ENCODE measurements at regions not wholly inside any gene's neighbourhood (a gene's known extent, or its start where the extent isn't known, plus 50 kb on each side); places are given as distances from the start of the nearest gene placed in this dataset.

GRCh38 chr11:131037873-131038272 is 121.6 kb upstream of the SNX19 start:
- H3K4me3 ChIP-seq, result no peak overlapping the region
- no peaks in the 10 kb centered on the region for H3K36me3 ChIP-seq (ENCODE audit: low read depth)
- H3K4me1 ChIP-seq (ENCODE audit: low read depth), result no peaks in the 10 kb centered on the region
- ATAC-seq, result no peak
- intact Hi-C loops (cut with DNase I, micrococcal nuclease), result no loop called here
- no peak for DNase-seq
- H3K9me3 ChIP-seq, result no peaks in the 10 kb centered on the region
- no peak for TF ChIP-seq CTCF (IDR thresholded peaks at IDR 0.05)

DNA sequence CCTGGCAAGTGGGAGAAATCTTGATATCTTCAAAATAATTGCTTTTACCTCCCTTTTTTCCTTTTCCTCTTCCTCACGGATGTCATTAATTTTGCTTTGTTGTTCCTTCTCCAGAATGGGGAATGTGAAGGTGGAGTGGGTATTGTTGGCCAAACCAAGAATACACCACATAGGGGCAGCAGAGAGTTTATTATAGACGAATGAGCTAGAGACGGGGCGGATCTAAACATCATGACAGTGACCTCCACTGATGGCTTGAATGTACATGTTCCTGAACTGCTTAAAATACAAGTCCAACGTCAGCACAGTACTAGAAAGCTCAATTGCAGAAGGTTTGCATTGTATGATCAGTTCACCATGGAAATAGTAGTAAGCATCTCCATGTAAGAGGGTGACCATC is 122.3 kb upstream of the SNX19 start:
- intact Hi-C loops (cut with DNase I, micrococcal nuclease), result no loop called here
- Histone ChIP-seq H3K4me3 (no peak overlapping the region), H3K4me1 (ENCODE audit: low read depth) (no peaks in the 10 kb centered on the region), H3K36me3 (ENCODE audit: low read depth) (no peaks in the 10 kb centered on the region), H3K9me3 (no peaks in the 10 kb centered on the region)
- no peak for TF ChIP-seq CTCF (IDR thresholded peaks at IDR 0.05)
- DNase-seq (no peak), ATAC-seq (no peak)

DNA sequence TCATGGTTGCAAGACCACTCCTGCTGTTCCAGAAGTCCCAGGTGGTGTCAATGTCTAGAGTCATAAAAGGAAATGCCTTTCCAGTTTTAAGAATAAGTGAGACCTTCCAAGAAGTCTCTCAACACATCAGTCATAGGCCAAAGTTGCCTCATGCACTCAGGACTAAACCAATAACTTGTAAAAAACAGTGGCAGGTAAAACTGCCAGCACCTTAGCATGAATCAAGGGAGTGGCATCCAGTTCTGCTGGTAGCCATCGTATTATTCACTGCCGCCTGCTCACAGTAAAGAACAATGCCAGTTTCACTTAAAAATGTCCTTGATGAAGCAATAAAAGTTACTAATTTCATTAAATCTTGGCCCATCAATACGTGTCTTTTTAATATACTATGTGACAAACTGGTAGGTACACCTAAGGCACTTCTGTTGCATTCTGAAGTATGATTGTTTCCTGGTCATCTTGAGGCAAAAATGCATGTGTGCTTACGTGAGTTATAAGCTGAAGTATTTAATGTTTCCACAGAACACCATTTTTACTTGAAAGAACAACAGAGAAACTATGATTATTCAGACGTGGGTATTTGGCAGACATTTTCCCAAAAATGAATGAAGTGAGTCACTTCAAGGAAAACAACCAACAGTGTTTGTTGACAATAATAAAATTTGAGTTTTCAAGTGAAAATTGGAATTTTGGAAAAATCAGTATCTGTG is 125.2 kb upstream of the SNX19 start:
- H3K4me3 ChIP-seq, result no peak overlapping the region
- intact Hi-C loops (cut with DNase I, micrococcal nuclease), result no loop called here
- no peaks in the 10 kb centered on the region for H3K4me1 ChIP-seq (ENCODE audit: low read depth)
- TF ChIP-seq CTCF (IDR thresholded peaks at IDR 0.05), result no peak
- ATAC-seq, result no peak
- no peaks in the 10 kb centered on the region for H3K9me3 ChIP-seq
- no peak for DNase-seq
- H3K36me3 ChIP-seq (ENCODE audit: low read depth), result no peaks in the 10 kb centered on the region

DNA sequence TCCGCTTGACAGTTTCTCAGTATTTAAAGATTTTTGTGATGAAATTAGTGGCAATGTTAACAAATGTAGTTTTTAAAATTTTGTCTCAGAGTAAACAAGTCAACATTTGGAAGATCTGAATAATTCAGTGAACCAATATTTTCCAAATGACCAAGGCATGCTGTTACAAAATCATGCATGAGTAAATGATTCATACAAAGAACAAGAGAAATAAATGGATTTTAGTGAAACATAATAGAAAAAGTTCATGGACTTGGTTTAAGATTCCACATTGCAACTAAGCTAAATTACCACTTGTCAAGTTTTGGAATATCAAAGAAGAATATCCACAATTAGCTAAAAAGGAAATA is 125.7 kb upstream of the SNX19 start:
- DNase-seq, result no peak
- Histone ChIP-seq H3K9me3 (no peaks in the 10 kb centered on the region), H3K36me3 (ENCODE audit: low read depth) (no peaks in the 10 kb centered on the region), H3K4me1 (ENCODE audit: low read depth) (no peaks in the 10 kb centered on the region), H3K4me3 (no peak overlapping the region)
- no peak for TF ChIP-seq CTCF (IDR thresholded peaks at IDR 0.05)
- ATAC-seq, result no peak
- intact Hi-C loops (cut with DNase I, micrococcal nuclease), result no loop called here

DNA sequence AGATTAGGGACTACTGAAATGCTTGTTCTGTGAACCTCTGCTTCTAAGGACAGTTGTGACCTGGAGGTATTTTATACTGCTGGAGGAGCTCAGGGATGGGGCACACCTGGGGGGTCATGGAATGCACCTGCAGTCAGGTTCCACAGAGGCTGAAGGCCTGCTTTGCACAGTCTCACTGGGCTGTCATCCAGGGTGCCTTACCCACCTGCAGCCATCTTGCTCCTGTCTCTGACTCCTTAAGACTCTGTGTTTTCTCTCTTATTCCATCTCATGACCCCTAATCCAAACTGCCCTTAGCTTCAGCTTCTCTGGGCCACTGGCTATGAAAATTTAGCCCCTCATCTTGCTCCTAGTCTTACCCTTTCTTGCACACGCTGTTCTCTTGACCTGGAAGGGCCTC is 127.0 kb upstream of the SNX19 start:
- intact Hi-C loops (cut with DNase I, micrococcal nuclease), result no loop called here
- Histone ChIP-seq H3K9me3 (no peaks in the 10 kb centered on the region), H3K4me1 (ENCODE audit: low read depth) (no peaks in the 10 kb centered on the region), H3K4me3 (no peak overlapping the region), H3K36me3 (ENCODE audit: low read depth) (no peaks in the 10 kb centered on the region)
- no peak for TF ChIP-seq CTCF (IDR thresholded peaks at IDR 0.05)
- DNase-seq (no peak), ATAC-seq (no peak)

DNA sequence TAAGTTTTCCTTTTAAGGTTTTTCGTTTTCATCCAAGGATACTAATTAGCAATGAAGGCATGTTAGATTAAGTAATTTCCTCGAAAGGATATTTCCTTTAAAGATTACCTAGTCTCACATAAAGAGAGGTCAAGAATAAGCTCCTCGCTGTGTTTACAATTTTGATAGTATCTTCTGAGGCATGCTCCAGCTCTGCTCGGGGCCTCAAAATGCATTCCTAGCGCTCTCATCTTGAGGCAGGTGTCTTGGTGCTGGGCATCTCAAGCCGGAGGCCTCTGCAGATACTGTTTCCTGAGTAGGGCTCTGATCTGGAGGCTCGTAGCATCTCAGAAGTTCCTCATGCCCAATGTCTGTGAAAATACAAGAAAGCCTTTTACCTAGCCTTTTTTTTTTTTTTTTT is 128.6 kb upstream of the SNX19 start:
- H3K9me3 ChIP-seq, result no peaks in the 10 kb centered on the region
- TF ChIP-seq CTCF (IDR thresholded peaks at IDR 0.05), result no peak
- intact Hi-C loops (cut with DNase I, micrococcal nuclease), result no loop called here
- no peak overlapping the region for H3K4me3 ChIP-seq
- H3K36me3 ChIP-seq (ENCODE audit: low read depth), result no peaks in the 10 kb centered on the region
- ATAC-seq (no peak), DNase-seq (no peak)
- no peaks in the 10 kb centered on the region for H3K4me1 ChIP-seq (ENCODE audit: low read depth)
